Ovary (tissue), 3 donors: ENCODE measurements at regions not wholly inside any gene's neighbourhood (a gene's known extent, or its start where the extent isn't known, plus 50 kb on each side); places are given as distances from the start of the nearest gene placed in this dataset.

Experiments used
- EP300 ChIP-seq: sonication (generic); formaldehyde crosslinking; IDR thresholded peaks from one replicate; pipeline ENCODE4 v1.6.1; 2017; ENCODE audit warnings: antibody characterized with exemption
- POLR2A ChIP-seq: fragments of 450-650 bp; IDR thresholded peaks from one replicate; pipeline ENCODE4 v1.6.1; 2017; ENCODE audit warnings: antibody characterized with exemption, mild to moderate bottlenecking, moderate library complexity
- TF ChIP-seq, protein P1 (sequence below), 3 donors: fragments of 450-650 bp in 2 of 3; fragments of 200-600 bp in 1 of 3; IDR thresholded peaks; one replicate each; pipeline versions ENCODE4 v1.5.1 to v1.8.0; 2016 to 2022; ENCODE audit warnings: antibody characterized with exemption in 3 of 3, mild to moderate bottlenecking in 1 of 3
- donor health status: DM: no; HTN: no; CAD: no.

GRCh38 chrX:46209768-46210167 is 335.5 kb downstream of the ZNF674 start:
- TF ChIP-seq, protein P1, sequence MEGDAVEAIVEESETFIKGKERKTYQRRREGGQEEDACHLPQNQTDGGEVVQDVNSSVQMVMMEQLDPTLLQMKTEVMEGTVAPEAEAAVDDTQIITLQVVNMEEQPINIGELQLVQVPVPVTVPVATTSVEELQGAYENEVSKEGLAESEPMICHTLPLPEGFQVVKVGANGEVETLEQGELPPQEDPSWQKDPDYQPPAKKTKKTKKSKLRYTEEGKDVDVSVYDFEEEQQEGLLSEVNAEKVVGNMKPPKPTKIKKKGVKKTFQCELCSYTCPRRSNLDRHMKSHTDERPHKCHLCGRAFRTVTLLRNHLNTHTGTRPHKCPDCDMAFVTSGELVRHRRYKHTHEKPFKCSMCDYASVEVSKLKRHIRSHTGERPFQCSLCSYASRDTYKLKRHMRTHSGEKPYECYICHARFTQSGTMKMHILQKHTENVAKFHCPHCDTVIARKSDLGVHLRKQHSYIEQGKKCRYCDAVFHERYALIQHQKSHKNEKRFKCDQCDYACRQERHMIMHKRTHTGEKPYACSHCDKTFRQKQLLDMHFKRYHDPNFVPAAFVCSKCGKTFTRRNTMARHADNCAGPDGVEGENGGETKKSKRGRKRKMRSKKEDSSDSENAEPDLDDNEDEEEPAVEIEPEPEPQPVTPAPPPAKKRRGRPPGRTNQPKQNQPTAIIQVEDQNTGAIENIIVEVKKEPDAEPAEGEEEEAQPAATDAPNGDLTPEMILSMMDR (IDR thresholded peaks at IDR 0.05): no peak
- TF ChIP-seq POLR2A (no peak), EP300 (no peak)
